HL-60 (cell line): ENCODE measurements at regions not wholly inside any gene's neighbourhood (a gene's known extent, or its start where the extent isn't known, plus 50 kb on each side); places are given as distances from the start of the nearest gene placed in this dataset.

Experiments used
- GABPA ChIP-seq: IDR thresholded peaks from 2 replicates; pipeline ENCODE4 v1.6.1; 2012; ENCODE audit warnings: low read depth
- POLR2AphosphoS5 ChIP-seq: IDR thresholded peaks from 2 replicates; pipeline ENCODE4 v1.6.1; 2012; ENCODE audit warnings: low read depth
- SPI1 ChIP-seq: IDR thresholded peaks from 2 replicates; pipeline ENCODE4 v1.6.1; 2012; ENCODE audit warnings: low read depth, mild to moderate bottlenecking, borderline replicate concordance
- TF ChIP-seq, protein P1 (sequence below): IDR thresholded peaks from one replicate; pipeline ENCODE4 v1.5.1; 2011; ENCODE audit warnings: low read length, control low read depth, inconsistent platforms; ENCODE audit not compliant: insufficient read depth
- TF ChIP-seq, protein P2 (sequence below): IDR thresholded peaks from 2 replicates; pipeline ENCODE4 v1.6.1; 2012; ENCODE audit warnings: low read depth; ENCODE audit not compliant: insufficient replicate concordance

DNA sequence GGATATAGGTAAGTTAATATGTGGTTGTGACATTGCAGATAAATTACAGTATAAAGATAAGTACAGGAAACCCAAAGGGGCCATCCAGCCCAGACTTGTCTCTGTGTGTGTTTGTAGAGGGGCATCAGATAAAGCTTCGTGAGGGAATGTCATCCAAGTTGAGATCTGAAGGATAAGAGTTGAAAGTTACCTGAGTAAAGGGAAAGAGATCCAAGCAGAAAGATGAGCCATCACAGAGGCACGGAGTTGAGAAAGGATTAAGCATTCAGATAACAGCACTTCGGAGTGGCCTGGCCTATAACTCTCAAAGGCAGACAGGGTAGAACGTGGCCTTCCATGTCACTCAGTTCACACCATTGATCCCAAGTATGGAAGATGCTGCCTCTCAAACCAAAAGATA, 749.1 kb downstream of the ADGRL2 start:
- TF ChIP-seq, protein P1, sequence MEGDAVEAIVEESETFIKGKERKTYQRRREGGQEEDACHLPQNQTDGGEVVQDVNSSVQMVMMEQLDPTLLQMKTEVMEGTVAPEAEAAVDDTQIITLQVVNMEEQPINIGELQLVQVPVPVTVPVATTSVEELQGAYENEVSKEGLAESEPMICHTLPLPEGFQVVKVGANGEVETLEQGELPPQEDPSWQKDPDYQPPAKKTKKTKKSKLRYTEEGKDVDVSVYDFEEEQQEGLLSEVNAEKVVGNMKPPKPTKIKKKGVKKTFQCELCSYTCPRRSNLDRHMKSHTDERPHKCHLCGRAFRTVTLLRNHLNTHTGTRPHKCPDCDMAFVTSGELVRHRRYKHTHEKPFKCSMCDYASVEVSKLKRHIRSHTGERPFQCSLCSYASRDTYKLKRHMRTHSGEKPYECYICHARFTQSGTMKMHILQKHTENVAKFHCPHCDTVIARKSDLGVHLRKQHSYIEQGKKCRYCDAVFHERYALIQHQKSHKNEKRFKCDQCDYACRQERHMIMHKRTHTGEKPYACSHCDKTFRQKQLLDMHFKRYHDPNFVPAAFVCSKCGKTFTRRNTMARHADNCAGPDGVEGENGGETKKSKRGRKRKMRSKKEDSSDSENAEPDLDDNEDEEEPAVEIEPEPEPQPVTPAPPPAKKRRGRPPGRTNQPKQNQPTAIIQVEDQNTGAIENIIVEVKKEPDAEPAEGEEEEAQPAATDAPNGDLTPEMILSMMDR: no peak
- TF ChIP-seq, protein P2, sequence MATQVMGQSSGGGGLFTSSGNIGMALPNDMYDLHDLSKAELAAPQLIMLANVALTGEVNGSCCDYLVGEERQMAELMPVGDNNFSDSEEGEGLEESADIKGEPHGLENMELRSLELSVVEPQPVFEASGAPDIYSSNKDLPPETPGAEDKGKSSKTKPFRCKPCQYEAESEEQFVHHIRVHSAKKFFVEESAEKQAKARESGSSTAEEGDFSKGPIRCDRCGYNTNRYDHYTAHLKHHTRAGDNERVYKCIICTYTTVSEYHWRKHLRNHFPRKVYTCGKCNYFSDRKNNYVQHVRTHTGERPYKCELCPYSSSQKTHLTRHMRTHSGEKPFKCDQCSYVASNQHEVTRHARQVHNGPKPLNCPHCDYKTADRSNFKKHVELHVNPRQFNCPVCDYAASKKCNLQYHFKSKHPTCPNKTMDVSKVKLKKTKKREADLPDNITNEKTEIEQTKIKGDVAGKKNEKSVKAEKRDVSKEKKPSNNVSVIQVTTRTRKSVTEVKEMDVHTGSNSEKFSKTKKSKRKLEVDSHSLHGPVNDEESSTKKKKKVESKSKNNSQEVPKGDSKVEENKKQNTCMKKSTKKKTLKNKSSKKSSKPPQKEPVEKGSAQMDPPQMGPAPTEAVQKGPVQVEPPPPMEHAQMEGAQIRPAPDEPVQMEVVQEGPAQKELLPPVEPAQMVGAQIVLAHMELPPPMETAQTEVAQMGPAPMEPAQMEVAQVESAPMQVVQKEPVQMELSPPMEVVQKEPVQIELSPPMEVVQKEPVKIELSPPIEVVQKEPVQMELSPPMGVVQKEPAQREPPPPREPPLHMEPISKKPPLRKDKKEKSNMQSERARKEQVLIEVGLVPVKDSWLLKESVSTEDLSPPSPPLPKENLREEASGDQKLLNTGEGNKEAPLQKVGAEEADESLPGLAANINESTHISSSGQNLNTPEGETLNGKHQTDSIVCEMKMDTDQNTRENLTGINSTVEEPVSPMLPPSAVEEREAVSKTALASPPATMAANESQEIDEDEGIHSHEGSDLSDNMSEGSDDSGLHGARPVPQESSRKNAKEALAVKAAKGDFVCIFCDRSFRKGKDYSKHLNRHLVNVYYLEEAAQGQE: no peak
- TF ChIP-seq POLR2AphosphoS5 (no peak), SPI1 (no peak), GABPA (no peak)
